Renal pelvis (tissue), 1 donor: ENCODE measurements at regions not wholly inside any gene's neighbourhood (a gene's known extent, or its start where the extent isn't known, plus 50 kb on each side); places are given as distances from the start of the nearest gene placed in this dataset.
A peak's percentile ranks its signal among the peaks of the same experiment; 100 is the strongest.
"Not testable (repeated sequence)": the region's sequence is repeated elsewhere in the genome, so short reads cannot be mapped to it uniquely, and the experiment has no call there.

Source experiments
- DNase-seq: peaks from one replicate; pipeline ENCODE4 v3.0.0-alpha.2; 2013

DNA sequence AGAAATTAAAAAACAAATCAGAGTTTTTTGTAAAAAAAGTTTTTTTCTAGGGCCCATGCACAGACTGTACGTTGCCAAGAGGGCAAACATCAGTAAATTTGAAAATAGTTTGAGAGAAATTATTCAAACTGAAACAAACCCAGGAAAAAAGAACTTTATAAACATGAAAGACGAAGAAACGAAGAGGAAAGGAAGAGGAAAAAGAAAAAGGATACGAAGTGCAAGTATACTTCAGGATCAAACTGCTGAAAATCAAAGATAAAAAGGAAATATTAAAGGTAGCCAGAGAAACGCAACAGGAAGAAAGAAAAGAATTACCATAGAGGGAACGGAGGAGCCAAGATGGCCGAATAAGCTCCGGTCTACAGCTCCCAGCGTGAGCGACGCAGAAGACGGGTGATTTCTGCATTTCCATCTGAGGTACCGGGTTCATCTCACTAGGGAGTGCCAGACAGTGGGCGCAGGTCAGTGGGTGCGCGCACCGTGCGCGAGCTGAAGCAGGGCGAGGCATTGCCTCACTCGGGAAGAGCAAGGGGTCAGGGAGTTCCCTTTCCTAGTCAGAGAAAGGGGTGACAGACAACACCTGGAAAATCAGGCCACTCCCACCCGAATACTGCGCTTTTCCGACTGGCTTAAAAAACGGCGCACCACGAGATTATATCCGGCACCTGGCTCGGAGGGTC lies 94.4 kb upstream of the GAS1 start:
- not testable (repeated sequence) for DNase-seq

DNA sequence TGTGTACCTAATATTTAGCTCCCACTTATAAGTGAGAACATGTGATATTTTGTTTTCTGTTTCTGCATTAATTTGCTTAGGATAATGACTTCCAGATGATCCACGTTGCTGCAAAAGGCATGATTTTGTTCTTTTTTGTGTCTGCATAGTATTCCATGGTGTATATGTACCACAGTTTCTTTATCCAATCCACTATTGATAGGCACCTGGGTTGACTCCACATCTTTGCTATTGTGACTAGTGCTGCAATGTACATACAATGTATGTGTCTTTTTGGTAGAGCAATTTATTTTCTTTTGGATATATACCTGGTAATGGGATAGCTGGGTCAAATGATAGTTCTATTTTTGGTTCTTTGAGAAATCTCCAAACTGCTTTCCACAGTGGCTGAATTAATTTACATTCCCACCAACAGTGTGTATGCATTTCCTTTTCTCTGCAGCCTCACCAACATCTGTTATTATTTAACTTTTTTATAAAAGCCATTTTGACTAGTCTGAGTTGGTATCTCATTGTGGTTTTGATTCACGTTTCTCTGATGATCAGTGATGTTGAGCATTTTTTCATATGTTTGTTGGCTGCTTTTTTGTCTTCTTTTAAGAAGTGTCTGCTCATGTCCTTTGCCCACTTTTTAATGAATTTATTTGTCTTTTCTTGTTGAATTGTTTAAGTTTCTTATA lies 102.8 kb upstream of the GAS1 start:
- DNase-seq: not testable (repeated sequence)

DNA sequence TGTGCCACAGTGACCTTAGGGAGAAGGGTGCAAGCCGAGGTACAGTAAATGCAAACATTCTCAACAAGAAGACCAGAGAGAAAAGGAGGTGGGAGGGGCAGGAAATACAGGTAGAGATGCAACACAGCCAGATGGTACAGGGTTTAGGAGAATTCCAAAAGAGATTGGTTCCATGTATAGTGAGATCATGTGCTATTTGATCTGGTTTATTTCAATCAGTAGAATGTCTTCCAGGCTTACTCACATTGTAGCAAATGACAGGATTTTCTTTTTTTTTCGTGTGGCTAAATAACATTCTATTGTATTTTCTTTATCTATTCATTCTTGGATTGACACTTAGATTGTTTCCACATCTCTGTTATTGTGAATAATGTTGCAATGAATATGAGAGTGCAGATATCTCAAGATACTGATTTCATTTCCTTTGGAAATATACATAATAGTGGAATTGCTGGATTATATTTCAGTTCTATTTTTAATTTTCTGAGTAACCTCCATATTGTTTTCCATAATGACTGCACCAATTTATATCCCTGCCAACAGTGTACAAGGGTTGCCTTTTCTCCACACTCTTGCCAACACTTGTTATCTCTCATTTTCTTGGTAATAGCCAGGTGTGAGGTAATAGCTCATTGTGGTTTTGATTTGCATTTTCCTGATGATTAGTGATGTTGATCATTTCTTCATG lies 107.8 kb upstream of the GAS1 start:
- DNase-seq: no peak

DNA sequence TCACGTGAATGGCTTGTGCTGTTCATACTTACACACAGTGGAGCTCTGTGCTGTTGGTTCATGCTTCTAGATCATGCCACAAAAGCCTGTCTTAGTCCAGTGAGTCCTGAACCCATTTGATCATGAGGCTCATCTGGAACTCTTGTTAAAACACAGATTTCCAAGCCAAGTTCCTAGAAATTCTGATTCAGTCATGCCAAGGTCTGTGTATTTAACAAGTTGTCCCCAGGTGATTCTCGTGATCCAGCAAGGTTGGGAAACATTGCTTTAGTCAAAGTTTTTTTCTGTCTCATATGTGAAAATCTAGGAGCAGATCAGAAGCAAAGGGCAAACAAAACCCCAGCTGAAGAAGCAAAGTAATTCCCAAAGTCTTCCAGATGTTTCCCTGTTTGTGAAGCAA lies 112.5 kb upstream of the GAS1 start:
- no peak for DNase-seq

DNA sequence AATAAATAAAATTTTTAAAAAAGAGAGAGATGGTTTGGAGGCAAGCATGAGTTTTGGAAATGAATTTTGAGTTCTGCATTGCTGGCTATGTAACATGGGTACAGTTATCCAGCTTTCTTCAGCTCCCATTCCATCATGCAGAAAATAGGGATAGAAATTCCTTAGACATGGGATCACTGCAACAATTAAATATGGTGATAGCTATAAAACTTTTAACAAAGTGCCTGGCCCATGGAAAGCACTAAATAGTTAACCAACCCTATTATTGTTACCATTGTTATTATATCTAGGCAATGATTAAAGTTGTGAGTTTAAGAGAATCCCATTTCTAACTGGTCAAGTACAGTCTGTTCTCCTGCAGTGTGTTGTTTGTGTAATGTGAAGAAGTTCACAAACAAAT lies 115.4 kb upstream of the GAS1 start:
- no peak for DNase-seq

DNA sequence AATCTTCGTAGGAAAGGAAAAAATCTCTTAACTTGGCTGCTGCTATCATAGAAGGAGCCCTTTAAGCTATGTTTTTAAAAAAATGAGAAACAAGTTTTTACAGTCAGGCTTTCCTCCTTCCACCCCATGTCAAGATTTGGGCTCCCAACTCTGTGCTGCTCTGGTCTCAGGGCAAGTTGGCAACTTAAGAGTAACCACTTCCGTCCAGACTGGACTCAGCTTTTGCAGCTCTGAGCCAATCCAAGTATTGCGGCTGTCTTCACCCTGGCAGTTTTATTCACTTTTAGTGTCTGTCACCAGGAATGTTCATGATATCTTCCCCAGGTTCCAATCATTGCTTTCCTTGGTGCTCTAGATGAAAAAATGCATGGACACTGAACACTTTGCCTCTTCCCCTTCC lies 115.9 kb upstream of the GAS1 start:
- DNase-seq: no peak

DNA sequence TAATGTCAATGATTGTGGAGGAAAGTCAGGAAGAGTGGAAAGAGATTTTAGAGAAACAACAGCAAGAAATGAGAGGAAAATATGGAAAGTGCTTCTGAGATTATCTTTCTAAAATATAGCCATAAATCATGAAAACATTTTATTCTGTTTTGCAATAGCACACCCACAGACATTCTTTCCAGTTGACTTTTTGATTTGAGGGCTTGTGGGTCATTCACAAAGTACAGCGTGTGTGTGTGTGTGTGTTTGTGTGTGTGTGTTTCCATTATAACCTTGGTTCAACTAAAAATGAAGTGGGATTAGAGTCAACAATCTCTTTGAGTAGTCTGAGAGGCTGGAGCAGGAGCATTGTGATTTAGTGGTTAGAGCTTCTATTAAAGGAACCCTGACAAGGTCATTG lies 116.6 kb upstream of the GAS1 start:
- DNase-seq: no peak

DNA sequence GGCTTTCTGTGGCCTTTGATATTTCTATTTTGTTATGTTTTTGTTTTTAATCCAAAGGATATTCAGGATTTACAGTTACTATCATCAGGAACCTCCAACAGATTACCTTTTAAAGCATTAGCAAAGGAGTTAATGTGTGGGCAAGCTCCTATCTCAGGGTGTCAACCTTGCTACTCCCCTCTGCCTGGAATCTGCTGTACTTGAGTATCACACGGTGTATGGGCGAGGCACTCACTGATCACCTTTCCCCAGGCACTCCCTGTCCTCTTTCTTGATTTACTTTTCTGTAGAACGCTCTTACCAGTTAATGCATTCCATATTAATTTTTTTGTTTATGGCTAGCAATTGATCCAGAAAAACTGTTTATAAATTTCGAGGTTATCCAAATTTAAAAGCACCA lies 117.0 kb upstream of the GAS1 start:
- DNase-seq: no peak

DNA sequence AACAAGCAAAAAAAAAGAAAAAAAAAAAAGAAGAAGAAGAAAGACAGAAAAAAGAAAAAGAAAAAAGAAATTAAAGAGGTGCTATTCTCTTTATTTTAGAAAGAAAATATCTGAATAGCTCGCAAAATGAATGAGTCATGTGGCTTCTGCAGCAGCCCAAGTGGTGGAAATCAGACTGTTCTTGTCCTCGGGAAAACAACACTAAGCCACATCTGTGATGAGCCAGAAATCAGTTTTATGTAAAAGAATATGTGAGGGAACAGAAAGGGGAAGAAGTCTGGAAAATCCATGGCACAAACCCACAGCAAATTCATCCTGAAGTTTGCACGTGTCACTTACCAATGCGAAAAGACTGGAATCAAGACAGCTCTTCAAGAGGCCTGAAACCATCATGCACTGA lies 118.7 kb upstream of the GAS1 start:
- no peak for DNase-seq

DNA sequence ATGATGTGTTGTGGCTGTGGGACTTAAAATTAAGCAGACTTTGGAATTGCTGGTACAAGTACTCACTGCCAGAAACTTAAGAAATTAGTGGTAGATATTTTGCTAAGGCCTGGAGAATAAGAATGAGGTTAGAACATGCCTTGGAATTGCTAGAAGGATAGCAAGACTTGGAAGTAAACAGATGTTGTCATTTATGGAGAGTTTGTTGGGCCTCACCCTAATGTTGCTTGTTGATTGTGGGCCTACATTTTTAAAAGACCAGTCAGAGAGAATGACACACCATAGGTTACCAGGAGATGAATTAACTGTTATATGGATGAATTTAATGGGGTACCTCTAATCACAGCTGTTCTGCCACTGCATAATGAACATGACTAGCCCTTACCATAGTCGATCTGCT lies 120.1 kb upstream of the GAS1 start:
- no peak for DNase-seq

DNA sequence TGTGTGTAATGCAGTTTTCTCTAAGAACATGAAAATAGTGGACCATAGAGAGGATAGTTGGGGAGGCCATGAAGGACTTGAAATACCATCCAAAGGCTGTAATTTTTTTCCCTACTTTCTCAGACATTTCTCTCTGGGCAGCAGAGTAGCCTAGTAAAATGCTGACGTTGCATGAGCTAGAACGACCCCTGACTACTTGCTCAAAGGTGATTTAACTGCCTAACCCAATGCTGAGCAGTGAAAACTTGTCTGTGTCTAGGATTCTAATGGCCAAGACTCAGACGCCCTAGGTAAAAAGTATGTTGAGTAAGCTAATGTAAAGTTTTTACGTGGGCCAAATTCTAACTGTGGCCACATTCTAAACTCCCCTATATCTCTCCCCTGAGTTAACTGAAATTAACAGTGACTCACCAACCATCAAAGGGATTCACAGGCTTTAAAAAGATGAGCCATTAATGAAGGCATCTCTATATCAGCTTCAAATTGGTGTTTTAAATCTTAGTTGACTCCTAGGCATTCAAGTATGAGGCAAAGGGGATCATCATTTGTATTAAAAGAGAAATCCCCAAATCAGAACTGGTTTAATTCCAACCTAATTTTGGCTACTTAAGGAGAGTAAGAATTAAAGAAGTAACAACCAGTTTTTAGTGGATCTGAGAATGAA lies 121.0 kb upstream of the GAS1 start:
- DNase-seq: no peak

DNA sequence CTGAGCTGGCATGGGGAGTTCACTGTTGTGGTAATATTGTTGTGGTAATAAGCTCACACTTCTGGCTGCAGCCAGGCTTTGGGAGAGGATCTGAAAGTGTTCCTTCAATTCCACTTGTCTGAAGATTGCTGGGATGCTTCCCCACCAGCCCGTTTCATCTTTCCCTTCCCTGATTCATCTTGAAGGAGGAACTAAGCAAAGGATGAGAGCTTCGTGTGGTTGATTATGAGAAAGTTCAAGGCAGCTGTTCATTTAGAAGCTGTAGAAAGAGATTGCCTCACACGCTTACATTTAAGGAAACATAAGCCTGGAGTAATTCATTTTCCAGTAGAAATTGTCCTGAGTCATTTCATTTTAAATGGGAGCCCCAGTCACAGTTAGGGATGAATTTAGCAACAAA lies 122.4 kb upstream of the GAS1 start:
- no peak for DNase-seq

DNA sequence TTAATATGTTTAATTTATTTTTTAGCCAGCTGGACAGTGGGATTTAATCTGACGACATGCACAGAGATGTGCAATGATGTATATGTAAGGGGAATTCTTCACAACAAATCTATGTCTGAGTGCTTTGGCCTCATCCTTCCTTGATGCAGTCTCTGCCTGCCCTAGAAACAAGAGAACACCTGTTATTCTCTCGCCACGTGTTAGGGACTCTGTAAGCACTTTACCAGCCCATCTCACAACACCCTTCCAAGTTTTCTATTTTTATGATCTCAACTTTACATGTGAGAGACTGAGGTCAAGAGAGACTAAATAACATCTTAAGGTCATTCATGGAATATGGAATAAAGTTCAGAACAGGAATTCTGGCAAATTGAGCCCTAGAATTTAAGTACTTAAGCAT lies 123.0 kb upstream of the GAS1 start:
- DNase-seq: no peak

DNA sequence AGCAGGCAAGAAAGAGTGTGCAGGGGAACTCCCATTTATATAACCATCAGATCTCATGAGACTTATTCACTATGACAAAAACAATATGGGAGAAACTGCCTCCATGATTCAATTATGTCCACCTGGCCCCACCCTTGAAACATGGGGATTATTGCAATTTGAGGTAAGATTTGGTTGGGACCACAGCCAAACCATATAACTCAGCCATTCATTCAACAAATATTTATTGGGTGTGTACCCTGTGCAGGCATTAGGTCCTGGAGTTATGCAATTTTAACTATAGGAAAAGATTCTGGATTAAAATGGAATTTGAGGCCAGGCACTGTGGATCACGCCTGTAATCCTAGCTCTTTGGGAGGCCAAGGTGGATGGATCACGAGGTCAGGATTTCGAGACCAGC lies 124.2 kb upstream of the GAS1 start:
- DNase-seq: no peak

DNA sequence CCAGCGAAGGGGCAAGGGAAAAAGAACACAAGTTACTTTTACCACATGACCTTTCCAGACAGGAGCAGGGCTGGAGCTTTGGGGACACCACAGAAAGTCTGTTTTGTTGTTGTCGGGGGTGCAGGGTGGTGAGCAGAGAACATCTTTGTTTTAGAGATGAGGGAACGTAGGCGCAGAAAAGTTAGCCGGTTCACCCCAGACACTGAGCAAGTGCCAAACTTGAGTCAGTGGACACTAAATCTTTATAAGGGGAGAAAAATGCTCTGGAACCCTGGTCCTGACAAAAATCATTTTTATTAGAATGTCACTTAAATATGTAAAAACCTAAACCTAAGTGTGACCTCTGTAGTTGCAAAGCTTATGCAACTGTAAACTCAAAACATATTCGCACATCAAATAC lies 126.4 kb upstream of the GAS1 start:
- peak; percentile 24 for DNase-seq

DNA sequence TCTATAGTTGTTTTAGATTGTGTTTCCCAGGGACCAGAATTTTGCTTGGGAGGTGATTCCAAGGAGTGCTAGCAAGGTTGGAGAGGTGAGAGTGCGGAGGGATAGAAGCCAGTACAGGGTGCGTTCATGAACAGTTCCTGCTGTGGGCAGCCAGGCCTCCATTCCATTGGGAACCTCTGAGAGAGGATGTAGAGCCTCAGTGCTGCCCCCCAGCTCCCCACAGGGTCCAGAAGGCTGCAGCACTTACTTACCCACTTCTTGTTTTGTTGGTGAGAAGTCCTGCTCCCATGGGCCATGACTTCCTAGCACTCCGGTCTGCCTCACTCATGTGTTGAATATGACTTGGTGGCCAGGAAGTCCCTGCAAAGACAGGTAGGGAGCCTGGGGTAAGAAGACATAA lies 128.2 kb upstream of the GAS1 start:
- DNase-seq: no peak

DNA sequence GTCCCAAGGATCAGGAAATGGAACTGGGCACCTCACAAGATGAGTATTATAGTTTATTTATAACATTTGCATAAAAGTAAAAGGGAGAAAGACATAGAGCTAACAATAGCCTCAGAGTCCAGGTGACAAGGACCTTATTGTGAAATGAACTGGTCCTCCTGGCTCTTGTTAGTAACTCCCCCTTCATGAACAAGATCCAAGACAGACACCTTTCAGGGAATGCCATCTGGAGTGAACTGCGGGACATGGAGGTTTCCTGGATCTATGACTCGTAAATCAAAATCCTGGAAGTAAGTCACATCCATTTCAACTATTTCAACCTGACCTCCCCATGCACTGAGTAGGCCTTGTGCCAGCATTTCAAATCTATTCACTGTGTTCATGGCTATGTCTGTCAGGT lies 129.5 kb upstream of the GAS1 start:
- DNase-seq: no peak

DNA sequence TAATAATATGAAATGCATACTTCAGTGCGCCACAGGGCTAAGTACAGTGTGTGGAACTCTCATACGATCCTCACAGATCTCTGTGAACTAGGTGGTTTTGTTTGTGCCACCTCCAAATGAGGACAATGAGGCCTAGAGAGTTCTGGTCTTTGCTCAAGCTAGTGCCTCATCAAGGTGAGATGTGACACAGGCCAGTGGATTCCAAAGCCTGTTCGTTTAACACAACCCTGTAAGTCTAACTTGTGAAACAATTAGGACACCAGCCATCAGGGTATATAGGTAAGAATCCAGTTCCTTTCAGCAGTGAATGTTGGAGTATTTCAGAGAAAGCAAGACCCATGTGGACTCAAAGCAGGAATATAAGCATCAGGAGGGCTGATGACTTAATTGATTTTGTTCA lies 130.7 kb upstream of the GAS1 start:
- no peak for DNase-seq

DNA sequence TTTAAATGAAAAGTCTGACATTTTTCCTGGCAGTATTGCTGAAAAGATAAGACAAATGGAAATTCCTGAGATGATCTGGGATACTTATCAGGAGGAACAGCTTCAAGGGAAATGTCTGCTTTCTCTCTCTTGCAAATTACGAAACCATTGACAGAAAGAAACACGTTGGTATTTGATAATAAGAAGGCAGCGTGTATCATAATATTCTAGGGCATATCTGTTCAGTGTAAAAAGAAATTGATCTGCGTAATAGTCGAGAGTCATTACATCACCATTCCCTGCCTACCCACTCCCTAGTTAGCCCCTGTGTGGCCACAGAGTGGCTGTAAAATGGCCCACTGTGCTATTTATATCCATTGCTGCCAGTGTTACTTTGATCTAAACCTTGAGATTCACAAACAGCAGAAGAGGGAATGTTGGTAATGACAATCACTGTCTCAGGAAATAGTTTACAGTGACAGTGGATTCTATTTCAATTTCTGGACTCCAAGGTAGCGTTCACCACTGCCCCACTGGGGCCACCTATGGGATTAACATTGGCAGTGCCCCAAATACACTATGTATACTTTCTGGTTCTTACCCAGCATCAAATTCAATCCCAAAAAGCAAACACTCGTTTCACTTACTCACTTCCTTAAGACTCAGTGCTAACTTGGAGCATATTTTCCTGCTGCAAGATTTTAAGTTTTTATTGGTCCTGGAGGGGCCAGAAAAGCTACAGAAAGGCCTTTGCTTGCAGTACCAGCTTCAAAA lies 133.4 kb upstream of the GAS1 start:
- peak; percentile 41 for DNase-seq

DNA sequence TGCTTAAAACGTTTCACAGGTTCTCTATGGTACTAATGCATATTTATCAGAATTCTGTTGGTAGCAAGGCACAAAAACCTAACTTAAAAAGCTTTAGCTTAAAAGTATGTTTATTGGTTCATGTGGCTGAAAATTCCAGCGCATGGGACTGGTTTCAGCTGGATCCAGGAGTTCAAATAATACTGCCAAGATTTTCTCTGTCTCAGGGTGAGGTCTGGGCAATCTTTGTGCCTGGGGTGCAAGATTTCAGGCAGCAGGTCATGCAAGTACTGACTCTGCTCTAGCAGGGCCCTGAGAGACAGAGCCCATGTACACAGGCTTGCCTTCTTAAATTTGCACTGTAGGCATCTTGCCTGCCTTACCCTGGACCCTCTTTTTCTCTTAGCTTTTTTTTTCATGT lies 134.2 kb upstream of the GAS1 start:
- no peak for DNase-seq

DNA sequence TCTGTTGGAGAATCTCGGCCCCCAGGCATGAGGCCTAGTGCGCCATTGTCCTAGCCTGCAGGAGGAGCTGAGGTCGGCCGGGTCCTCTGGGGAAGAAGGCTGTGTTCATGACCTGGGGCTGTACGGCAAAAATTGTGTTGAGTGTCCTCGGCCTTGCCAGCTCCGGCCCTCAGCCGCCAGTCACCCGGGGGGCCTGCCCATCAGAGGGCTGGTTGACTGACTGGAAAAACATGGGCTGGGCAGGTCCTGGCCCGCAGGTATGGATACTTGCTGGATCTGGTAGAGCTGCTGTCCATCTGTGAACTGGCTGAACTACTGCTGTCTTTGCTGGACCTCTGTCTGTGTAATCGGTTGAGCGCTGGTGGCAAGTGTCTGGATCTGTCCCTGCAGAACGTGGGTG lies 136.7 kb upstream of the GAS1 start:
- DNase-seq: no peak

DNA sequence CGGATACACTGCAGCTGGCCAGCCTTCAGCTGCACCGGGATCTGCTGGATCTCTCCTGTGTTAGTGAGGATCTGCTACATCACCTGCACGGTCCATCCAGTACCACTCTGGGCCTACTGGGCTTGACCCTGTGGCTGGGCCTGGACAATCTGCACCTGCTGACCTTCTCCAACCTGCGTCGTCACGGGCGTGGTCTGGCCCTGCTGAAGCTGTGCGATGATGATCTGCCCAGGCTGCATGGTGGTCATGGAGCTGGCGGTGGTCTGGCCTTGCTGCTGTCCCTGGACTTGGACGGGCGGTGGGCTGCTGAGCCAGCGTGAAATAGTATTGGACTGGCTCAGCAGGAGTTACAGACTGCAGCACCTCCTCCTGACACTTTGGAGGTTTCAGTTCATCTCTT lies 137.1 kb upstream of the GAS1 start:
- DNase-seq: no peak
